Neural progenitor cell (in vitro differentiated cells): ENCODE measurements at regions not wholly inside any gene's neighbourhood (a gene's known extent, or its start where the extent isn't known, plus 50 kb on each side); places are given as distances from the start of the nearest gene placed in this dataset.

Source experiments
- DNase-seq: peaks from one replicate; pipeline ENCODE4 v3.0.0-alpha.2; 2016; ENCODE audit warnings: low spot score
- H2AFZ ChIP-seq: fragments of 200-600 bp; sonication (generic); replicated peaks from 2 replicates; pipeline ENCODE4 v1.6.1; 2016; ENCODE audit warnings: antibody characterized with exemption
- H3F3A ChIP-seq: fragments of 200-600 bp; sonication (generic); 2 replicates; pipeline ENCODE4 v1.6.1; 2016; ENCODE audit warnings: antibody characterized with exemption, low read depth
- H3K27ac ChIP-seq: fragments of 200-600 bp; sonication (generic); 2 replicates; pipeline ENCODE4 v1.5.1; 2016; ENCODE audit warnings: mild to moderate bottlenecking
- H3K27me3 ChIP-seq: fragments of 200-600 bp; sonication (generic); 2 replicates; pipeline ENCODE4 v1.6.1; 2016; ENCODE audit warnings: mild to moderate bottlenecking, moderate library complexity
- H3K36me3 ChIP-seq: fragments of 200-600 bp; sonication (generic); 2 replicates; pipeline ENCODE4 v1.5.1; 2016
- H3K4me1 ChIP-seq: fragments of 200-600 bp; sonication (generic); 2 replicates; pipeline ENCODE4 v1.6.1; 2016; ENCODE audit warnings: mixed run types
- H3K4me2 ChIP-seq: fragments of 200-600 bp; sonication (generic); 2 replicates; pipeline ENCODE4 v1.6.1; 2016
- H3K4me3 ChIP-seq: fragments of 200-600 bp; sonication (generic); 2 replicates; pipeline ENCODE4 v1.5.1; 2016
- H3K79me2 ChIP-seq: fragments of 200-600 bp; sonication (generic); 2 replicates; pipeline ENCODE4 v1.6.1; 2016; ENCODE audit warnings: low read depth
- H3K9ac ChIP-seq: fragments of 200-600 bp; sonication (generic); 2 replicates; pipeline ENCODE4 v1.6.1; 2016
- H3K9me3 ChIP-seq: fragments of 200-600 bp; sonication (generic); 2 replicates; pipeline ENCODE4 v1.5.1; 2016; ENCODE audit warnings: low read depth
- H4K20me1 ChIP-seq: fragments of 200-600 bp; sonication (generic); 2 replicates; pipeline ENCODE4 v1.6.1; 2016; ENCODE audit warnings: low read depth
- H3K27ac Mint-ChIP-seq: 3 replicates; pipeline ENCODE4 v1.8.0; 2021; ENCODE audit warnings: mixed read lengths
- H3K27me3 Mint-ChIP-seq: 2 replicates; pipeline ENCODE4 v1.8.0; 2022; ENCODE audit warnings: low read depth, mild to moderate bottlenecking, inconsistent platforms, moderate library complexity, mixed read lengths; ENCODE audit not compliant: insufficient read depth
- H3K36me3 Mint-ChIP-seq: 3 replicates; pipeline ENCODE4 v1.8.0; 2021; ENCODE audit warnings: mixed read lengths
- H3K4me1 Mint-ChIP-seq: 3 replicates; pipeline ENCODE4 v1.8.0; 2021; ENCODE audit warnings: mixed read lengths
- H3K4me3 Mint-ChIP-seq: 3 replicates; pipeline ENCODE4 v1.8.0; 2021; ENCODE audit warnings: mild to moderate bottlenecking, moderate library complexity, mixed read lengths
- H3K9me3 Mint-ChIP-seq: 3 replicates; pipeline ENCODE4 v1.8.0; 2020; ENCODE audit warnings: mixed read lengths
- EZH2 ChIP-seq: fragments of 200-600 bp; sonication (generic); IDR thresholded peaks from 2 replicates; pipeline ENCODE4 v1.6.1; 2017; ENCODE audit warnings: antibody characterized with exemption, mild to moderate bottlenecking, moderate library complexity
- EZH2phosphoT487 ChIP-seq: fragments of 200-600 bp; sonication (generic); IDR thresholded peaks from 2 replicates; pipeline ENCODE4 v1.6.1; 2017; ENCODE audit warnings: antibody characterized with exemption
- TF ChIP-seq, protein P1 (sequence below): fragments of 200-600 bp; sonication (generic); IDR thresholded peaks from 2 replicates; pipeline ENCODE4 v1.5.1; 2017; ENCODE audit warnings: antibody characterized with exemption, mild to moderate bottlenecking

DNA sequence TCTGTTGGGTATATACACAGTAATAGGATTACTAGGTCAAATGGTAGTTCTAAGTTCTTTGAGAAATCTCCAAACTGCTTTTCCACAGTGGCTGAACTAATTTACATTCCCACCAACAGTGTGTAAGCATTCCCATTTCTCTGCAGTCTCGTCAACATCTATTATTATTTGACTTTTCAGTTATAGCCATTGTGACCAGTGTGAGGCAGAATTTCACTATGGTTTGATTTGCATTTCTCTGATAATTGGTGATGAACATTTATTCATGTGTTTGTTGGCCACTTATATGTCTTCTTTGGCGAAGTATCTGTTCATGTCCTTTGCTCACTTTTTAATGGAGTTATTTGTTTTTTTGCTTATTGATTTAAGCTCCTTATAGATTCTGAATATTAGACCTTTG lies 596.2 kb upstream of the DAB2 start:
- Histone ChIP-seq H3K36me3 (no peaks in the 10 kb centered on the region), H3K4me1 (no peaks in the 10 kb centered on the region), H3K79me2 (no peaks in the 10 kb centered on the region), H3K4me2 (no peak overlapping the region), H3K9ac (no peak overlapping the region), H2AFZ (no peak overlapping the region), H3K27me3 (no peaks in the 10 kb centered on the region), H3K27ac (no peak overlapping the region), H3F3A (no peaks in the 10 kb centered on the region), H3K9me3 (peaks cover 7% of the 10 kb centered on the region), H3K4me3 (no peak overlapping the region), H4K20me1 (no peaks in the 10 kb centered on the region)
- TF ChIP-seq EZH2phosphoT487: no peak
- no peak for TF ChIP-seq EZH2
- TF ChIP-seq, protein P1, sequence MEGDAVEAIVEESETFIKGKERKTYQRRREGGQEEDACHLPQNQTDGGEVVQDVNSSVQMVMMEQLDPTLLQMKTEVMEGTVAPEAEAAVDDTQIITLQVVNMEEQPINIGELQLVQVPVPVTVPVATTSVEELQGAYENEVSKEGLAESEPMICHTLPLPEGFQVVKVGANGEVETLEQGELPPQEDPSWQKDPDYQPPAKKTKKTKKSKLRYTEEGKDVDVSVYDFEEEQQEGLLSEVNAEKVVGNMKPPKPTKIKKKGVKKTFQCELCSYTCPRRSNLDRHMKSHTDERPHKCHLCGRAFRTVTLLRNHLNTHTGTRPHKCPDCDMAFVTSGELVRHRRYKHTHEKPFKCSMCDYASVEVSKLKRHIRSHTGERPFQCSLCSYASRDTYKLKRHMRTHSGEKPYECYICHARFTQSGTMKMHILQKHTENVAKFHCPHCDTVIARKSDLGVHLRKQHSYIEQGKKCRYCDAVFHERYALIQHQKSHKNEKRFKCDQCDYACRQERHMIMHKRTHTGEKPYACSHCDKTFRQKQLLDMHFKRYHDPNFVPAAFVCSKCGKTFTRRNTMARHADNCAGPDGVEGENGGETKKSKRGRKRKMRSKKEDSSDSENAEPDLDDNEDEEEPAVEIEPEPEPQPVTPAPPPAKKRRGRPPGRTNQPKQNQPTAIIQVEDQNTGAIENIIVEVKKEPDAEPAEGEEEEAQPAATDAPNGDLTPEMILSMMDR: no peak
- H3K9me3 Mint-ChIP-seq: no peaks in the 10 kb centered on the region
- no peaks in the 10 kb centered on the region for H3K36me3 Mint-ChIP-seq
- no peaks in the 10 kb centered on the region for H3K4me1 Mint-ChIP-seq
- no peak overlapping the region for H3K4me3 Mint-ChIP-seq
- DNase-seq: no peak
- H3K27ac Mint-ChIP-seq: no peak overlapping the region
- no peaks in the 10 kb centered on the region for H3K27me3 Mint-ChIP-seq

DNA sequence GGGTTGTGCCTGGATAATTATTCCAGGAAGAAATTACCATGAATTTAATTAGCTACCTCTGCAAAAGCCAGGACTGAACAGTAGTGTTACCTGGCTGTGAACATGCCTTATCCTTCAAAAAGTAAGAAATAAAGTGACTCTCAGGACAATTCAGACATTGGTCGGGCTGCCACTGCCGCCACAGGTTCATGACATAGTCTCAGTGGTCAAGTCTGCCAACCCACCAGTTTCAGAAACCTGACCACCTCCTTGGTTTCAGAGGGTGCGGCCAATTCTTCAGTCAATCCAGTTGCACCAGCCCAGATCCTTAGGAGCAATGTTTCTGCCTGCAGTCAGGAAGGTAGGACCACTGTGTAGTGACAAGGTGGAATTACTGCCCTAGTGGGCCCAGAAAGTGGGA lies 593.1 kb upstream of the DAB2 start:
- H3K4me2 ChIP-seq: no peak overlapping the region
- no peaks in the 10 kb centered on the region for H3K4me1 Mint-ChIP-seq
- H3K36me3 ChIP-seq: no peaks in the 10 kb centered on the region
- no peak overlapping the region for H3K27ac ChIP-seq
- no peaks in the 10 kb centered on the region for H3K27me3 Mint-ChIP-seq
- no peak overlapping the region for H3K4me3 ChIP-seq
- TF ChIP-seq EZH2phosphoT487 (no peak), EZH2 (no peak)
- TF ChIP-seq, protein P1: no peak
- no peaks in the 10 kb centered on the region for H4K20me1 ChIP-seq
- no peaks in the 10 kb centered on the region for H3K79me2 ChIP-seq
- no peaks in the 10 kb centered on the region for H3K4me1 ChIP-seq
- no peaks in the 10 kb centered on the region for H3F3A ChIP-seq
- H3K36me3 Mint-ChIP-seq: no peaks in the 10 kb centered on the region
- H3K9me3 Mint-ChIP-seq: no peaks in the 10 kb centered on the region
- H3K9me3 ChIP-seq: peaks cover 7% of the 10 kb centered on the region
- no peak for DNase-seq
- H3K4me3 Mint-ChIP-seq: no peak overlapping the region
- no peaks in the 10 kb centered on the region for H3K27me3 ChIP-seq
- no peak overlapping the region for H3K9ac ChIP-seq
- H2AFZ ChIP-seq: no peak overlapping the region
- H3K27ac Mint-ChIP-seq: no peak overlapping the region

DNA sequence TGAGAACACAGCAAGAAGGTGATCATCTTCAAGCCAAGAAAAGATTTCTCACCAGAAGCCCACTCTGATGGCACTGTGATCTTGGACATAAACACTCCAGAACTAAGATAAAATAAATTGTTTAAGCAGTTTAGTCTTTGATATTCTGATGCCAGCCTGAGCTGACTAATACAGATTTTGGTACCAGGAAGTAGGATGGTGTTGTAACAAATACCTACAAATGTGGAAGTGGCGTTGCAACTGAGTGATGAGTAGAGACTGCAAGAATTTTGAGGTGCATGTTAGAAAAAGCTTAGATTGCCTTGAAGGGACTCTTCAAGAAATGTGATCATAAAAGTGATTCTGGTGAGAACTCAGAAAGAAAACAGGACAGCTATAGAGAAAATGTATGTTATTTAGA lies 592.4 kb upstream of the DAB2 start:
- Mint-ChIP-seq H3K9me3 (peaks cover 2% of the 10 kb centered on the region), H3K27me3 (no peaks in the 10 kb centered on the region), H3K4me3 (no peak overlapping the region), H3K4me1 (no peaks in the 10 kb centered on the region), H3K27ac (no peak overlapping the region), H3K36me3 (no peaks in the 10 kb centered on the region)
- H3K27ac ChIP-seq: no peak overlapping the region
- H3K9ac ChIP-seq: no peak overlapping the region
- H4K20me1 ChIP-seq: no peaks in the 10 kb centered on the region
- H3K4me1 ChIP-seq: no peaks in the 10 kb centered on the region
- no peak for DNase-seq
- H3K4me2 ChIP-seq: no peak overlapping the region
- no peaks in the 10 kb centered on the region for H3F3A ChIP-seq
- no peak overlapping the region for H2AFZ ChIP-seq
- peaks cover 7% of the 10 kb centered on the region for H3K9me3 ChIP-seq
- H3K36me3 ChIP-seq: no peaks in the 10 kb centered on the region
- no peaks in the 10 kb centered on the region for H3K79me2 ChIP-seq
- H3K27me3 ChIP-seq: no peaks in the 10 kb centered on the region
- H3K4me3 ChIP-seq: no peak overlapping the region
- TF ChIP-seq EZH2phosphoT487: no peak

DNA sequence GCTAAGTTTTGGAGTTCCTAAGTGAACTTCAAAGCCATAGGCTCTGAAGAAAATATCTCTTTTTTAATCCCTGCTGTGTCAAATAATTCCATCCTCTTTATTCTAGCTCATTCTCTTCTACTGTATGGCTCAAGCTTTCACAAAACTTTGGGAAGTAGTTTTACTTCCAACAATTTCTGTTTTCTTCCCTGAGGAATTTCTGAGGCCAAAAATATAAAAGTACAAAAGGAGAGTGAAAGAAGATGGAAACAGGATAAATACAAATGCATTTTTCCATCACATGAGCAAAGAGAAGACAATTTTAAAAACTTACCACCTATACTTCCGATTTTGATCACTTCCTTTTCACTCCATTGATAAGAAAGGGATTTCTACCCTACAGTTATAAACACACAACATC lies 585.7 kb upstream of the DAB2 start:
- no peak for DNase-seq
- no peak overlapping the region for H2AFZ ChIP-seq
- no peak overlapping the region for H3K4me2 ChIP-seq
- no peaks in the 10 kb centered on the region for H3F3A ChIP-seq
- peaks cover 5% of the 10 kb centered on the region for H3K9me3 Mint-ChIP-seq
- H3K4me1 Mint-ChIP-seq: no peaks in the 10 kb centered on the region
- no peaks in the 10 kb centered on the region for H3K79me2 ChIP-seq
- H3K27ac Mint-ChIP-seq: no peak overlapping the region
- TF ChIP-seq, protein P1: no peak
- TF ChIP-seq EZH2 (no peak), EZH2phosphoT487 (no peak)
- H3K27me3 ChIP-seq: no peaks in the 10 kb centered on the region
- H3K36me3 ChIP-seq: no peaks in the 10 kb centered on the region
- H3K27me3 Mint-ChIP-seq: no peaks in the 10 kb centered on the region
- H3K9ac ChIP-seq: no peak overlapping the region
- H3K27ac ChIP-seq: no peak overlapping the region
- no peak overlapping the region for H3K4me3 ChIP-seq
- no peak overlapping the region for H3K4me3 Mint-ChIP-seq
- H3K36me3 Mint-ChIP-seq: no peaks in the 10 kb centered on the region
- H3K9me3 ChIP-seq: no peaks in the 10 kb centered on the region
- no peaks in the 10 kb centered on the region for H4K20me1 ChIP-seq
- H3K4me1 ChIP-seq: no peaks in the 10 kb centered on the region
